Left hindlimb (tissue), 1 donor: ENCODE measurements at regions not wholly inside any gene's neighbourhood (a gene's known extent, or its start where the extent isn't known, plus 50 kb on each side); places are given as distances from the start of the nearest gene placed in this dataset.
A peak's percentile ranks its signal among the peaks of the same experiment; 100 is the strongest.
"Not testable (repeated sequence)": the region's sequence is repeated elsewhere in the genome, so short reads cannot be mapped to it uniquely, and the experiment has no call there.

ENCODE experiments used
- DNase-seq: peaks from one replicate; pipeline ENCODE4 v3.0.0-alpha.2; 2018

- no peak for DNase-seq
Observed at GRCh38 chr12:18794000-18794399, 56.1 kb downstream of the CAPZA3 start.

GRCh38 chr12:18797604-18798003 is 59.7 kb downstream of the CAPZA3 start:
- DNase-seq: no peak

GRCh38 chr12:18798535-18799361 is 60.8 kb downstream of the CAPZA3 start:
- peak; percentile 39 for DNase-seq

GRCh38 chr12:18799561-18799960 is 61.6 kb downstream of the CAPZA3 start:
- DNase-seq: no peak

GRCh38 chr12:18805516-18806248 is 67.8 kb downstream of the CAPZA3 start:
- no peak for DNase-seq

- no peak for DNase-seq
Observed at GRCh38 chr12:18807714-18808113, 69.8 kb downstream of the CAPZA3 start.

GRCh38 chr12:18808221-18808620 is 70.3 kb downstream of the CAPZA3 start:
- no peak for DNase-seq

- DNase-seq: no peak
Observed at GRCh38 chr12:18810537-18811253, 72.8 kb downstream of the CAPZA3 start.

- DNase-seq: no peak
Observed at GRCh38 chr12:18811273-18811672, 73.4 kb downstream of the CAPZA3 start.

GRCh38 chr12:18813753-18814152 is 75.8 kb downstream of the CAPZA3 start:
- DNase-seq: no peak

- DNase-seq: no peak
Observed at GRCh38 chr12:18818579-18819268, 80.8 kb downstream of the CAPZA3 start.

- DNase-seq: no peak
Observed at GRCh38 chr12:18819484-18819883, 81.6 kb downstream of the CAPZA3 start.

- DNase-seq: no peak
Observed at GRCh38 chr12:18823461-18823860, 85.5 kb downstream of the CAPZA3 start.

GRCh38 chr12:18824287-18824686 is 86.4 kb downstream of the CAPZA3 start:
- DNase-seq: no peak

- no peak for DNase-seq
Observed at GRCh38 chr12:18825138-18825537, 87.2 kb downstream of the CAPZA3 start.

- no peak for DNase-seq
Observed at GRCh38 chr12:18827913-18828312, 90.0 kb downstream of the CAPZA3 start.

- DNase-seq: no peak
Observed at GRCh38 chr12:18828483-18828882, 90.6 kb downstream of the CAPZA3 start.

GRCh38 chr12:18828987-18829386 is 91.1 kb downstream of the CAPZA3 start:
- DNase-seq: no peak

- DNase-seq: not testable (repeated sequence)
Observed at GRCh38 chr12:18832932-18833331, 95.0 kb downstream of the CAPZA3 start.

- no peak for DNase-seq
Observed at GRCh38 chr12:18837025-18837424, 99.1 kb downstream of the CAPZA3 start.

GRCh38 chr12:18837505-18837904 is 99.6 kb downstream of the CAPZA3 start:
- no peak for DNase-seq

- DNase-seq: not testable (repeated sequence)
Observed at GRCh38 chr12:18840997-18841396, 103.1 kb downstream of the CAPZA3 start.

GRCh38 chr12:18849080-18849479 is 111.2 kb downstream of the CAPZA3 start:
- no peak for DNase-seq
